HepG2 (cell line): ENCODE measurements at regions not wholly inside any gene's neighbourhood (a gene's known extent, or its start where the extent isn't known, plus 50 kb on each side); places are given as distances from the start of the nearest gene placed in this dataset.

Experiments used
- ATAC-seq: fragments of 200-7000 bp; cut with Tn5 transposase; 3 replicates; pipeline ENCODE4 v1.9.1; 2020; ENCODE audit warnings: mild to moderate bottlenecking, moderate library complexity
- BruUV-seq: library from RNA; stranded (reverse); fragments of 400-500 nt; replicated peaks from 2 replicates; lab custom pipeline; 2021; lab: Mats Ljungman, UMichigan
- CTCF ChIA-PET: fragments of 300-600 bp; formaldehyde crosslinking; extraction: SDS; loops from one replicate; lab custom pipeline; 2021; ENCODE audit warnings: low total read pairs, inconsistent platforms, low intra/inter-chr PET ratio; lab: Yijun Ruan, JAX
- POLR2A ChIA-PET: fragments of 350-600 bp; sonication (Branson Sonifier 250); formaldehyde crosslinking; loops from one replicate; lab custom pipeline; 2020; ENCODE audit warnings: antibody characterized with exemption, inconsistent platforms; lab: Yijun Ruan, JAX
- DNase-seq: peaks from one replicate; pipeline ENCODE4 v3.0.0-alpha.2; 2015; ENCODE audit warnings: low spot score
- FAIRE-seq: peaks from 3 replicates; lab custom pipeline; 2011; peaks lifted over from hg19 to GRCh38; lab: Jason Lieb, UNC
- H2AFZ ChIP-seq: one replicate; pipeline ENCODE4 v1.6.1; 2011; ENCODE audit warnings: low read length, inconsistent platforms
- H3K27ac ChIP-seq: fragments of 300-600 bp; 3 replicates; pipeline ENCODE4 v1.8.0; 2011; ENCODE audit warnings: mixed run types, mild to moderate bottlenecking, mixed read lengths, low read length, inconsistent platforms; ENCODE audit not compliant: insufficient read depth; ENCODE audit errors: extremely low read length
- H3K27me3 ChIP-seq, 2 experiments: fragments of 200-600 bp in 1 of 2; 2 replicates in 1 of 2; 3 replicates in 1 of 2; pipeline versions ENCODE4 v1.6.0 to v1.8.0; 2011; ENCODE audit warnings: low read length in 2 of 2, mild to moderate bottlenecking in 2 of 2, moderate library complexity in 2 of 2, inconsistent platforms in 1 of 2; ENCODE audit not compliant: insufficient read depth in 2 of 2, control insufficient read depth in 1 of 2
- H3K36me3 ChIP-seq, 2 experiments: fragments of 200-600 bp in 1 of 2; replicated peaks in 1 of 2; 2 replicates in 1 of 2; 3 replicates in 1 of 2; pipeline versions ENCODE4 v1.5.1 to v1.8.0; 2011; ENCODE audit warnings: low read length in 2 of 2, inconsistent platforms in 1 of 2; ENCODE audit not compliant: insufficient read depth in 2 of 2, control insufficient read depth in 1 of 2
- H3K4me1 ChIP-seq: 2 replicates; pipeline ENCODE4 v1.5.1; 2012; ENCODE audit warnings: low read length, inconsistent platforms; ENCODE audit not compliant: insufficient read depth
- H3K4me2 ChIP-seq: 2 replicates; pipeline ENCODE4 v1.6.0; 2011; ENCODE audit warnings: low read depth, low read length, inconsistent platforms
- H3K4me3 ChIP-seq, 3 experiments: fragments of 200-600 bp in 1 of 3; sonication (generic), shearing (Covaris generic) in 1 of 3; replicated peaks in 1 of 3; 2 replicates each; pipeline ENCODE4 v1.5.1; 2011 to 2016; ENCODE audit warnings: low read length in 3 of 3, inconsistent platforms in 2 of 3, low read depth in 2 of 3, mild to moderate bottlenecking in 2 of 3, control low read depth in 1 of 3, mixed read lengths in 1 of 3; ENCODE audit not compliant: insufficient read depth in 1 of 3
- H3K79me2 ChIP-seq: one replicate; pipeline ENCODE4 v1.6.1; 2011; ENCODE audit warnings: low read length, inconsistent platforms; ENCODE audit not compliant: insufficient read depth
- H3K9ac ChIP-seq: 2 replicates; pipeline ENCODE4 v1.6.0; 2011; ENCODE audit warnings: mild to moderate bottlenecking, low read depth, low read length, inconsistent platforms; ENCODE audit not compliant: insufficient read depth
- H3K9me3 ChIP-seq: 2 replicates; pipeline ENCODE4 v1.5.1; 2012; ENCODE audit warnings: mild to moderate bottlenecking, low read length
- H4K20me1 ChIP-seq: 2 replicates; pipeline ENCODE4 v1.6.0; 2011; ENCODE audit warnings: inconsistent platforms, mild to moderate bottlenecking, low read length, moderate library complexity; ENCODE audit not compliant: insufficient read depth
- BATF2 ChIP-seq: sonication (generic); formaldehyde crosslinking; IDR thresholded peaks from 2 replicates; pipeline ENCODE4 v1.8.0; 2022; ENCODE audit warnings: mild to moderate bottlenecking, missing genetic modification reagents, moderate library complexity
- CREBL2 ChIP-seq: sonication (generic); formaldehyde crosslinking; IDR thresholded peaks from 2 replicates; pipeline ENCODE4 v1.8.1; 2023; ENCODE audit warnings: missing genetic modification reagents, mild to moderate bottlenecking, borderline replicate concordance
- FOXP4 ChIP-seq: sonication (generic); formaldehyde crosslinking; IDR thresholded peaks from 2 replicates; pipeline ENCODE4 v1.4.0; 2020; ENCODE audit warnings: missing genetic modification reagents
- GTF2F1 ChIP-seq: fragments of 150-350 bp; IDR thresholded peaks from 2 replicates; pipeline ENCODE4 v1.6.1; 2014; ENCODE audit warnings: low read length
- LBX2 ChIP-seq: sonication (generic); formaldehyde crosslinking; IDR thresholded peaks from 2 replicates; pipeline ENCODE4 v1.5.0; 2020; ENCODE audit warnings: missing genetic modification reagents, mild to moderate bottlenecking, borderline replicate concordance
- SMARCE1 ChIP-seq: fragments of 450-650 bp; IDR thresholded peaks from 2 replicates; pipeline ENCODE4 v1.6.1; 2017; ENCODE audit warnings: borderline replicate concordance
- ZBTB8A ChIP-seq: sonication (generic); formaldehyde crosslinking; IDR thresholded peaks from 2 replicates; pipeline ENCODE4 v1.4.0; 2020; ENCODE audit warnings: mild to moderate bottlenecking, low read depth, missing genetic modification reagents, borderline replicate concordance
- ZNF33A ChIP-seq: sonication (generic); formaldehyde crosslinking; IDR thresholded peaks from 2 replicates; pipeline ENCODE4 v1.5.1; 2020; ENCODE audit warnings: missing genetic modification reagents, mild to moderate bottlenecking, moderate library complexity, borderline replicate concordance
- ZNF354B ChIP-seq: sonication (generic); formaldehyde crosslinking; IDR thresholded peaks from 2 replicates; pipeline ENCODE4 v1.8.0; 2022; ENCODE audit warnings: mild to moderate bottlenecking, missing genetic modification reagents
- ZNF441 ChIP-seq: sonication (generic); formaldehyde crosslinking; IDR thresholded peaks from 2 replicates; pipeline ENCODE4 v1.7.0; 2021; ENCODE audit warnings: missing genetic modification reagents, borderline replicate concordance
- ZNF660 ChIP-seq: sonication (generic); formaldehyde crosslinking; IDR thresholded peaks from 2 replicates; pipeline ENCODE4 v1.5.1; 2020; ENCODE audit warnings: mild to moderate bottlenecking, low read depth, missing genetic modification reagents, borderline replicate concordance
- ZSCAN5A ChIP-seq: sonication (generic); formaldehyde crosslinking; IDR thresholded peaks from 2 replicates; pipeline ENCODE4 v1.8.0; 2022; ENCODE audit warnings: mild to moderate bottlenecking, missing genetic modification reagents, borderline replicate concordance
- WGBS: methylation state at CpG from one replicate; pipeline ENCODE4 v1.1.6; 2017; ENCODE audit warnings: low lambda C conversion rate; 5-methylcytosine and 5-hydroxymethylcytosine counted together
- in situ Hi-C: cut with HindIII; loops from 2 replicates; pipeline ENCODE4 v1.10.0; 2017; ENCODE audit warnings: low pct_unique_long_range_greater_than_20kb; ENCODE audit not compliant: extremely low pct_ligation_motif_present
- intact Hi-C: fragments of 100-400 bp; cut with micrococcal nuclease; formaldehyde crosslinking; loops from one replicate; pipeline ENCODE4 v1.10.0; 2022; ENCODE audit not compliant: unreplicated experiment

GRCh38 chr15:98195796-98196195, 235.3 kb downstream of the ARRDC4 start (continued):
- TF ChIP-seq FOXP4 (CRISPR knock-in tag), result no peak
- no peak for TF ChIP-seq BATF2 (CRISPR knock-in tag)
- TF ChIP-seq ZSCAN5A (CRISPR knock-in tag), result no peak
- no peak for TF ChIP-seq GTF2F1
- TF ChIP-seq ZNF33A (CRISPR knock-in tag), result no peak

- Histone ChIP-seq H3K36me3 (no peaks in the 10 kb centered on the region), H4K20me1 (no peaks in the 10 kb centered on the region), H3K4me2 (no peak overlapping the region), H3K9me3 (no peaks in the 10 kb centered on the region), H2AFZ (no peak overlapping the region), H3K27ac (no peak overlapping the region)
- in situ Hi-C loops, result no loop called here
- no peak for TF ChIP-seq SMARCE1
- no peak for TF ChIP-seq ZNF660
- TF ChIP-seq CREBL2, result no peak
- TF ChIP-seq LBX2, result no peak
- no peak for TF ChIP-seq ZNF354B (CRISPR knock-in tag)
- no peak for TF ChIP-seq ZNF441
- TF ChIP-seq ZBTB8A (CRISPR knock-in tag), result no peak
- TF ChIP-seq, all 625 proteins: peak for 0
- FAIRE-seq (no peak), ATAC-seq (no peak), DNase-seq (no peak)
- BruUV-seq, result no TSS peak
- CTCF ChIA-PET, result no interaction called here
- 11% methylated on average over 5 of the region's 6 CpGs for WGBS
- Histone ChIP-seq H3K27me3 (peaks cover 0 to 3% of the 10 kb centered on the region in 2 experiments; a peak in 1 of 5 replicates), H3K79me2 (no peaks in the 10 kb centered on the region), H3K4me1 (no peaks in the 10 kb centered on the region), H3K4me3 (no peak overlapping the region), H3K9ac (no peak overlapping the region)
- POLR2A ChIA-PET, result no interaction called here
- intact Hi-C loops, result no loop called here
Observed at GRCh38 chr15:98196371-98196770, 235.9 kb downstream of the ARRDC4 start.
